Smooth muscle cell (in vitro differentiated cells): ENCODE measurements at regions not wholly inside any gene's neighbourhood (a gene's known extent, or its start where the extent isn't known, plus 50 kb on each side); places are given as distances from the start of the nearest gene placed in this dataset.

ENCODE experiments used
- DNase-seq: peaks from one replicate; lab custom pipeline; 2025; ENCODE audit not compliant: unreplicated experiment; lab: John Stamatoyannopoulos, UW
- H2AFZ ChIP-seq: fragments of 200-600 bp; sonication (generic); 2 replicates; pipeline ENCODE4 v1.6.0; 2016; ENCODE audit warnings: antibody characterized with exemption, low read depth, mild to moderate bottlenecking
- H3F3A ChIP-seq: fragments of 200-600 bp; sonication (generic); 2 replicates; pipeline ENCODE4 v1.6.0; 2017; ENCODE audit warnings: antibody characterized with exemption, low read depth
- H3K27ac ChIP-seq: fragments of 200-600 bp; sonication (generic); 2 replicates; pipeline ENCODE4 v1.5.1; 2016; ENCODE audit warnings: low read depth, mild to moderate bottlenecking
- H3K27me3 ChIP-seq: fragments of 200-600 bp; sonication (generic); 2 replicates; pipeline ENCODE4 v1.6.1; 2016; ENCODE audit warnings: low read depth, mild to moderate bottlenecking
- H3K36me3 ChIP-seq: fragments of 200-600 bp; sonication (generic); 2 replicates; pipeline ENCODE4 v1.5.1; 2016; ENCODE audit warnings: low read depth
- H3K4me1 ChIP-seq: fragments of 200-600 bp; sonication (generic); 2 replicates; pipeline ENCODE4 v1.5.1; 2016; ENCODE audit warnings: low read depth
- H3K4me2 ChIP-seq: fragments of 200-600 bp; sonication (generic); 2 replicates; pipeline ENCODE4 v1.6.0; 2016; ENCODE audit warnings: mild to moderate bottlenecking
- H3K4me3 ChIP-seq: fragments of 200-600 bp; sonication (generic); 2 replicates; pipeline ENCODE4 v1.5.1; 2016; ENCODE audit warnings: mild to moderate bottlenecking
- H3K79me2 ChIP-seq: fragments of 200-600 bp; sonication (generic); 2 replicates; pipeline ENCODE4 v1.6.0; 2016; ENCODE audit warnings: low read depth, mild to moderate bottlenecking
- H3K9ac ChIP-seq: fragments of 200-600 bp; sonication (generic); 2 replicates; pipeline ENCODE4 v1.6.0; 2016; ENCODE audit warnings: low read depth
- H3K9me3 ChIP-seq: fragments of 200-600 bp; sonication (generic); replicated peaks from 2 replicates; pipeline ENCODE4 v1.5.1; 2016; ENCODE audit warnings: low read depth
- H4K20me1 ChIP-seq: fragments of 200-600 bp; sonication (generic); 2 replicates; pipeline ENCODE4 v1.6.0; 2016; ENCODE audit warnings: low read depth
- CTCF ChIP-seq: fragments of 200-600 bp; sonication (generic); IDR thresholded peaks from 2 replicates; pipeline ENCODE4 v1.5.1; 2017; ENCODE audit warnings: borderline replicate concordance, mild to moderate bottlenecking, antibody characterized with exemption; ENCODE audit not compliant: insufficient read depth, poor library complexity, severe bottlenecking
- WGBS: methylation state at CpG from one replicate; pipeline ENCODE4 v1.1.7; 2016; ENCODE audit warnings: low lambda C conversion rate; 5-methylcytosine and 5-hydroxymethylcytosine counted together

GRCh38 chr9:8262625-8263622 lies 463.3 kb upstream of the DMAC1 start:
- H3K36me3 ChIP-seq: no peaks in the 10 kb centered on the region
- H3K27me3 ChIP-seq: no peaks in the 10 kb centered on the region
- no peaks in the 10 kb centered on the region for H3F3A ChIP-seq
- H3K9ac ChIP-seq: no peak overlapping the region
- 61% methylated on average over 6 of the region's 6 CpGs for WGBS
- H3K9me3 ChIP-seq: no peaks in the 10 kb centered on the region
- H3K27ac ChIP-seq: no peak overlapping the region
- no peak for TF ChIP-seq CTCF
- H3K4me3 ChIP-seq: no peak overlapping the region
- H3K4me2 ChIP-seq: no peak overlapping the region
- no peaks in the 10 kb centered on the region for H3K79me2 ChIP-seq
- no peak overlapping the region for H2AFZ ChIP-seq
- no peaks in the 10 kb centered on the region for H4K20me1 ChIP-seq
- DNase-seq: no peak
- H3K4me1 ChIP-seq: peaks cover 3% of the 10 kb centered on the region

GRCh38 chr9:8261737-8262136 lies 462.2 kb upstream of the DMAC1 start:
- Histone ChIP-seq H3K36me3 (no peaks in the 10 kb centered on the region), H3K4me3 (no peak overlapping the region), H3K9me3 (no peaks in the 10 kb centered on the region), H3F3A (no peaks in the 10 kb centered on the region), H4K20me1 (no peaks in the 10 kb centered on the region), H3K4me2 (no peak overlapping the region), H3K9ac (no peak overlapping the region), H3K27ac (no peak overlapping the region), H3K79me2 (no peaks in the 10 kb centered on the region), H3K27me3 (no peaks in the 10 kb centered on the region), H3K4me1 (peaks cover 3% of the 10 kb centered on the region), H2AFZ (no peak overlapping the region)
- TF ChIP-seq CTCF: no peak
- 88% methylated on average over 3 of the region's 3 CpGs for WGBS
- DNase-seq: no peak

GRCh38 chr9:8259028-8259427 lies 459.4 kb upstream of the DMAC1 start:
- H3K9me3 ChIP-seq: no peaks in the 10 kb centered on the region
- TF ChIP-seq CTCF: no peak
- H3K4me2 ChIP-seq: no peak overlapping the region
- no peaks in the 10 kb centered on the region for H4K20me1 ChIP-seq
- no peak overlapping the region for H3K4me3 ChIP-seq
- H3K36me3 ChIP-seq: no peaks in the 10 kb centered on the region
- no peak overlapping the region for H3K27ac ChIP-seq
- H2AFZ ChIP-seq: no peak overlapping the region
- H3K79me2 ChIP-seq: no peaks in the 10 kb centered on the region
- H3K27me3 ChIP-seq: no peaks in the 10 kb centered on the region
- no peak overlapping the region for H3K9ac ChIP-seq
- H3F3A ChIP-seq: no peaks in the 10 kb centered on the region
- 88% methylated on average over 4 of the region's 4 CpGs for WGBS
- no peak for DNase-seq
- peaks cover 3% of the 10 kb centered on the region for H3K4me1 ChIP-seq
